GM18502 (cell line): ENCODE measurements at regions not wholly inside any gene's neighbourhood (a gene's known extent, or its start where the extent isn't known, plus 50 kb on each side); places are given as distances from the start of the nearest gene placed in this dataset.
"Not testable (repeated sequence)": the region's sequence is repeated elsewhere in the genome, so short reads cannot be mapped to it uniquely, and the experiment has no call there.

Experiments
- ATAC-seq: cut with Tn5 transposase; IDR thresholded peaks from one replicate; pipeline ENCODE4 v1.9.1; 2021; ENCODE audit warnings: mild to moderate bottlenecking; ENCODE audit not compliant: unreplicated experiment, poor library complexity

DNA sequence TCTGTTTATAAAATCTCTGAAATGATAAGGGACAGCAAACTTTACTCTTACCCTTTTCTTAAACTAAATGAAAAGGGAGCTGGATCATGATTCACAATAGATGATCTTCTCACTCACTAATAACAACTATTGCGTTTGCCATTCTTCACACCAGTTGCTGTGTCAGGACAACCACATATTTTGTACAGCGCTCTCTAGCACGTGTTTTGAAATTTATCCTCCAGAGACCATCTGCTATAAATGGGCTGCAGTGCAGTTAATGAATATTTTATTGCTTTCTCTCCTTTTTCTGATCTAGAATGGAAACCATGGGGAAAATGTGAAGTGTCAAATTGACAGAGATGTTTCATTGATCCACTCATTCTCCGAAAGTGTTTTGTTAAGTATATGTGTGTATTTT lies 258.4 kb upstream of the CCNH start:
- no peak for ATAC-seq

DNA sequence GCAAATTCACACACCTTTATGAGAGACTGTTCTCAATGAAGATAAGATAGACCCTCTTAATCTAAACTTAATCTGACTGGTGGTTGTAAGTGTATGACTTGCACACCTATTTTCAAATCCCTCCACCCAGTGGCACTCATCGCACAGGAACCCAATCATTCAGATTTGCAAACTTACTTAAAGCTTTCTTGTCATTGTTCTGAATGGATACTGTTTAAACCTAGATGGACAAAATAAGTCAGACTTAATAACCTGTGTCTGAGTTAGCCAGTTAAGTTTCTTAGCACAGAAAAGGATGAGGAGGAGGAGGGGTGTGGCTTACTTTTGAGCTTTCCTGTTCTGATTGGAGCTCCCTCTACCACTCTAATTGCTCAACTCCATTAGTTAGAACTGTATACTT lies 252.4 kb upstream of the CCNH start:
- no peak for ATAC-seq

GRCh38 chr5:87661784-87662566 lies 249.2 kb upstream of the CCNH start:
- ATAC-seq = no peak

- ATAC-seq = no peak
Observed at GRCh38 chr5:87653242-87653641, 240.5 kb upstream of the CCNH start.

GRCh38 chr5:87650284-87650683 lies 237.6 kb upstream of the CCNH start:
- no peak for ATAC-seq

DNA sequence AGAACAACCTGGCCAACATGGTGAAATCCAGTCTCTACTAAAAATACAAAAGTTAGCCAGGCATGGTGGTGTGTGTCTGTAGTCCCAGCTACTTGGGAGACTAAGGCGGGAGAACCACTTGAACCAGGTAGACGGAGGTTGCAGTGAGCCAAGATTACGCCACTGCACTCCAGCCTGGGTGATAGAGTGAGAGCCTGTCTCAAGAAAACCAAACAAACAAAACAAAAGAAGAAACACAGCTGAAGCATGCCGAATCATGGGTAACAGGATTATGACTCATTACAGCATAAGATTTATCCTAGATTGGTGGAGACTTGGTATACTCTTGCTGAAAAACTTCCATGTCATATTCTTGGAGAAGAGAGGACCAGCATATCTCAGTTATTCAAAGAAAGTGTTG lies 236.7 kb upstream of the CCNH start:
- no peak for ATAC-seq

DNA sequence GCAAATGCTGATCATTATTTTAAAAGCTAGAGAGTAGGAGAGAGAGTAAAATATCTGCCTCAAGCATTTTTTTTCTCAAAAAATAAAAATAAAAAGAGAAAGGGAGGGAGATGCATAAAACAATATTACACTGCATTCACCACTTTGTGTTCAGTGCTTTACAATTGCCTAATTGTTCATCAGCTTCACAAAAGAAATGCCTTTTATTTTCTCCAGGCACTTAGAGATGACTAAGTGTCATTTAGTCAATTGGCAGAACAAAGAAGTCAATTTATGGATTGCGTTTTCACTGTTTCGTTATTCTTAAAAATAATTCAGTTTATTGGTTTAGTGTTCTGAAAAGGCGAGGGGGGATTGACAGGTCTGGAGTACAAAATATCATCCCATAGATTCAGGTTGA lies 232.5 kb upstream of the CCNH start:
- ATAC-seq = no peak

GRCh38 chr5:87640902-87641301 lies 228.2 kb upstream of the CCNH start:
- ATAC-seq = no peak

DNA sequence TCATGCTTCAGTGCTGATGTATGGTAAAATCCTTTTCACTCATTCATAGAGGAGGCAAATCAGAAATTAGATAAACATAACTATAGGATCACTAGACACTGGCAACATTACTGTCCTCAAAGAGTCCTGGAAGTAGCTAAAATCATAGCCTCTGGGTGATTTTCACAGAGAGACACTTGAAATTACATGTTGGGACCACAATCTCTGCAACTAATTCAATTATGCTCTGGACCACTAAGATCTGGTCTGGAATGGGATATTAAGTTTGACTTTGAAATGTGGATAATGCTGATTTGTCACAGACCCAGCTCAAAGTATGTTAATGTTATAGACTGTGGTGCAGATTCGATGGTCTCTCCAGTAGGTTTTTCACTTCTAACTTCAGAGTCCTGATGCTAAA lies 214.6 kb upstream of the CCNH start:
- no peak for ATAC-seq

DNA sequence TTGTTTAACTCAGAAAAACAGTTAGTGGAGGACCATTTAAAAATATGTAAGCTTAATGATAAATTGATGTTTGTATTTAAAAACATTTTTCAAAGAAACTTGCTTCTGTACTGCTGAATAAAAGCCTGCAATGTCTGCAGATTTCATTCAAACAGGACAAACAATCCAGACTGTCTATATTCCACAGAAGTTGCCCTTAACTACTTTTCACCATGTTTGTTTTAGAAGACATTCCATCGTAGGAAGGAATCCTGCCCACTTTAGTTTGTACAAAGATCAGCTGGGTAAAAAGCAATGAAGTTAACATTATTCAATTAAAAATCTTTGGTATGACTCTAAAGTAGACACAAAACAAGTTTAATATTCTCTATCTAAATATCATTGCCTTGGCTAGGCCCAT lies 195.7 kb upstream of the CCNH start:
- no peak for ATAC-seq

- ATAC-seq = no peak
Observed at GRCh38 chr5:87605663-87606062, 192.9 kb upstream of the CCNH start.

- no peak for ATAC-seq
Observed at GRCh38 chr5:87599778-87600177, 187.0 kb upstream of the CCNH start.

DNA sequence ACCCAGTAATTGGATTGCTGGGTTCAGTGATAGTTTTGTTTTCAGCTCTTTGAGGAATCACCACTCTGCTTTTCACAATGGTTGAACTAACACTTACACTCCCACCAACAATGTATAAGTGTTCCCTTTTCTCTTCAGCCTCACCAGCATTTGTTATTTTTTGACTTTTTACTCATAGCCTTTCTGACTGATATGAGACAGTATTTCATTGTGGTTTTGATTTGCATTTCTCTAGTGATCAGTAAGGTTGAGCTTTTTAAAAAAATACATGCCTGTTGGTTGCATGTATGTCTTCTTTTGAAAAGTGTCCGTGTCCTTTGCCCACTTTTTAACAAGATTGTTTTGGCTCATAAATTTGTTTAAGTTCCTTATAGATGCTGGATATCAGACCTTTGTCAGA lies 185.7 kb upstream of the CCNH start:
- no peak for ATAC-seq

DNA sequence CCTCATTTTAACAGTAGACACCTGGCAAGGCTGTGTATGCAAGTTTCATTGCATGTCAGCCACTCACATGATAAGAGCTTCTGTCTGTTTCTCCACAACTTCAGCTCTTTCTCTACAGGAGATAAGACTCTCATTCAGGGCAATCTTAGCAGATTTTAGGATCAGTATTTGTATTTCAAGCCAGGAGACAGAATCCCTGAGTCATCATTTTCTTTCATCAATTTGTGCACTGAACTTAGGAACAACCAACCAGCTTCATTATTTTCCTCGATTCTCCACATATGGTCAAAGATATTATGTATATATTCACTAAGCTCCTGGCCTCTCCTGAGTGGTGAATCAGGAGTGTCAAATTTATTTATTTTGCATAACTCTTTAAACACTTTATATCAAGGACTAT lies 181.8 kb upstream of the CCNH start:
- ATAC-seq = no peak

- ATAC-seq = no peak
Observed at GRCh38 chr5:87589587-87589986, 176.9 kb upstream of the CCNH start.

DNA sequence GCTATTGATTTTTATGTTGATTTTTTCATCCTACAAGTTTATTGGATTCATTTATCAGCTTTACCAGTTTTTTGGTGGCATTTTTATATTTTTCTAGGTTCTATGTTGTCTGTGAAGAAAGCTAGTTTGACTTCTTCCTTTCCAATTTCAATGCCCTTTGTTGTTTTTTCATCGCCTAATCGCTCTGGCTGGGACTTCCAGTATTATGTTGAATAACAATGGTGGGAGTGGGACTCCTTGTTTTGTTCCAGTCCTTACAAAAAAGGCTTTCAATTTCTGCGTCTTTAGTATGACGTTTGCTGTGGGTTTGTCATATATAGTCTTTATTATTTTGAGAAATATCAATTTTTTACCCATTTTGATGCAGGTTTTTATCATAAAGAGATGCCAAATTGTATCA lies 175.6 kb upstream of the CCNH start:
- ATAC-seq = no peak

DNA sequence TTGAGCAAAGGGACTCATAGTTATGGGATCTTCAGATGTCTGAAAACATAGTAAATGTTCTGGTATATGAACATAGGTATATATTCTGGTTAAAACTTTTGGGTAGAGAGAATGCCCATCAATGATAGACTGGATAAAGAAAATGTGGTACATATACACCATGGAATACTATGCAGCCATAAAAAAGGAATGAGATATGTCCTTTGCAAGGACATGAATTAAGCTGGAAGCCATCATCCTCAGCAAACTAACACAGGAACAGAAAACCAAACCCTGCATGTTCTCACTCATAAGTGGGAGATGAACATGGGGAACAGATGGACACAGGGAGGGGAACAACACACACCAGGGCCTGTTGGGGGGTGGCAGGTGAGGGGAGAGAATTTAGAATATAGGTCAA lies 171.0 kb upstream of the CCNH start:
- ATAC-seq = not testable (repeated sequence)

DNA sequence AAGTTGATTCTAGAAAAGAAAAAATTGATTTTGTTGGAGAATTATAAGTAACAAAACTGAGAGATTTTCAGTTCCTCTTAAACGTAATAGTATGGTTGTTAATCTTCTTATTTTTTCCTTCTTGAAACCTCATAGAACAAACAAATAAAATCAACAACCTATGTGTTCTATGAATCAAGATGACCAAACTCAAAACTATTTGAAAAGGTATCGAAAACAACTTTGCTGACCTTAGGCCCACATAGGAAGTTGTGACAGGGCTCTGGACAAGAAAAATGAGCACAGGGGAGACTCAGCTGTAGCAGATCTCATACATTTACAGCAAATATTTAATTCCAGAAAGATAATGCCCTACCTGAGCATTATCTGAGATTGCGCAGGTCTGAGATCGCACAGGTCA lies 169.4 kb upstream of the CCNH start:
- ATAC-seq = no peak

DNA sequence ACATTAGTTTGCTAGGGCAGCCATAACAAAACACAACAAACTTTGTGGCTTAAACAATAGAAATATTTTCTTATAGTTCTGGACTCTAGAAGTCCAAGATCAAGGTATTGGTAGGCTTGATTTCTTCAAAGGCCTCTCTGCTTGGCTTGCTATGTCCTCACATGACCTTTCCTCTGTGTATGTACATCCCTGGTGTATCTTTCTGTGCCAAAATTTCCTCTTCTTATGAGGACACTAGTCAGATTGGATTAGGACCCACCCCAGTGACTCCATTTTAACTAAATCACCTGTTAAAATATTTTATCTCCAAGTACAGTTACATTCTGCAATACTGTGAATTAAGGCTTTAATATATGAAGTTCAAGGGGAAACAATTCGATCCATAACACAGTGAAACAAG lies 168.9 kb upstream of the CCNH start:
- no peak for ATAC-seq

- ATAC-seq = no peak
Observed at GRCh38 chr5:87579678-87580077, 166.9 kb upstream of the CCNH start.

DNA sequence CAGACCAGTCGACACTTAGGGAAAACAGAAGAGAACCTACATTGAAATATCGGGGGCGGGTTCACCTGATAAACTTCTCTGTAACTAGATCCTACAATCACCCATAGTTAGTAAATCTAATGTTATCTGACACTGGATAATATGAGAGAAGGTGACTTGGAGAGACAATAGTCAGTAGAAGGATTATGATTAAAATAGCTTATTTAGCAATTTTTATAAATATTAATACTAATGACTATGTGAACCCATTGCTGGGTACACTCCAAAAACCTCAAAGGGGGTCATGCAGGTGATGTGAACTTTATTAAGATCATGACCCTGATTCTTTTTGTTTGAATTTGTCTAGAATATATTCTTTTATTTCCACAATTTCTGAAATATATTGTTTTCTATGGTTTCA lies 164.1 kb upstream of the CCNH start:
- ATAC-seq = no peak

DNA sequence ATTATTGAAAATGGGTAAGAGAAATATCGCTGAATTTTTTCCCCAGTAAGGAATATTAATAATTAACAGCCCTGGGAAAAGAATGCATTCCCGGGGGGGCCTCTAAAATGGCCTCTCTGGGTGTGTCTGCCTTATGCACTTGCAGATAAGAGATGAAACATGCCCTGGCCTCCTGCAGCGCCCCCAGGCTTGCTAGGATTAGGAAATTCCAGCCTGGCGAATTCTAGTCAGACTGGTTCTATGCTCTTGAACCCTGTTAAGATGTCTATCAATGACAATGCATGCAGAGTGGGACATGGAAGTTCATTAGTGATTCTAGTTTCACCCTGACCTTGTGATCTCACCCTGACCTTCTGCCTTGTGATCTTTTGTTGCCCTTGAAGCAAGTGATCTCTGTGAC lies 163.6 kb upstream of the CCNH start:
- not testable (repeated sequence) for ATAC-seq

GRCh38 chr5:87574106-87574505 lies 161.4 kb upstream of the CCNH start:
- no peak for ATAC-seq
